ENCODE measurements at regions not wholly inside any gene's neighbourhood (a gene's known extent, or its start where the extent isn't known, plus 50 kb on each side); places are given as distances from the start of the nearest gene placed in this dataset.
A peak's percentile ranks its signal among the peaks of the same experiment; 100 is the strongest.
"Not testable (repeated sequence)": the region's sequence is repeated elsewhere in the genome, so short reads cannot be mapped to it uniquely, and the experiment has no call there.

DNA sequence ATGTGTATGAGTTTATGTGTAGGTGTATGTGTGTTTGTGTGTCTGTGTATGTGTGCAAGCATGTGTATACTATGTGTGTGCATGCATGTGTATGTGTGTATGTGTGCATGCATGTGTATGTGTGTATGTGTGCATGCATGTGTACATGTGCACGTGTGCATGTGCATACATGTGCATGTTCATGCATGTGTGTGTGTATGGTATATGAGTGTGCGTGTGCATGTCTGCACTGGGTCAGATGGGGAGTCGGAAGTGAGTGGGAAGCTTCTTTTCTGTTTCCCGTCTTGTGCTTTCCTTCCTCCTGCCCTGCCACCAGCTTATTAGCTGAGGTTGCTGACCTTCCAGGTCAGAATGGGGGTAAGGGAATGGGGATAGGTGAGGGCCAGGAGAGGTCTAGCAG is 174.7 kb downstream of the MAP2K4 start:
- no peaks in the 10 kb centered on the region for H3K9me3 ChIP-seq
- no peak overlapping the region for H3K4me3 ChIP-seq
- no peak overlapping the region for H3K27ac ChIP-seq
- intact Hi-C loops (cut with DNase I) = no loop called here
- TF ChIP-seq, protein P1, sequence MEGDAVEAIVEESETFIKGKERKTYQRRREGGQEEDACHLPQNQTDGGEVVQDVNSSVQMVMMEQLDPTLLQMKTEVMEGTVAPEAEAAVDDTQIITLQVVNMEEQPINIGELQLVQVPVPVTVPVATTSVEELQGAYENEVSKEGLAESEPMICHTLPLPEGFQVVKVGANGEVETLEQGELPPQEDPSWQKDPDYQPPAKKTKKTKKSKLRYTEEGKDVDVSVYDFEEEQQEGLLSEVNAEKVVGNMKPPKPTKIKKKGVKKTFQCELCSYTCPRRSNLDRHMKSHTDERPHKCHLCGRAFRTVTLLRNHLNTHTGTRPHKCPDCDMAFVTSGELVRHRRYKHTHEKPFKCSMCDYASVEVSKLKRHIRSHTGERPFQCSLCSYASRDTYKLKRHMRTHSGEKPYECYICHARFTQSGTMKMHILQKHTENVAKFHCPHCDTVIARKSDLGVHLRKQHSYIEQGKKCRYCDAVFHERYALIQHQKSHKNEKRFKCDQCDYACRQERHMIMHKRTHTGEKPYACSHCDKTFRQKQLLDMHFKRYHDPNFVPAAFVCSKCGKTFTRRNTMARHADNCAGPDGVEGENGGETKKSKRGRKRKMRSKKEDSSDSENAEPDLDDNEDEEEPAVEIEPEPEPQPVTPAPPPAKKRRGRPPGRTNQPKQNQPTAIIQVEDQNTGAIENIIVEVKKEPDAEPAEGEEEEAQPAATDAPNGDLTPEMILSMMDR (IDR thresholded peaks at IDR 0.05) = no peak
- no peak for DNase-seq (ENCODE audit: low spot score in 2 of 2)
- H3K27me3 ChIP-seq = no peaks in the 10 kb centered on the region
- H3K36me3 ChIP-seq = no peaks in the 10 kb centered on the region
- no peaks in the 10 kb centered on the region for H3K4me1 ChIP-seq

DNA sequence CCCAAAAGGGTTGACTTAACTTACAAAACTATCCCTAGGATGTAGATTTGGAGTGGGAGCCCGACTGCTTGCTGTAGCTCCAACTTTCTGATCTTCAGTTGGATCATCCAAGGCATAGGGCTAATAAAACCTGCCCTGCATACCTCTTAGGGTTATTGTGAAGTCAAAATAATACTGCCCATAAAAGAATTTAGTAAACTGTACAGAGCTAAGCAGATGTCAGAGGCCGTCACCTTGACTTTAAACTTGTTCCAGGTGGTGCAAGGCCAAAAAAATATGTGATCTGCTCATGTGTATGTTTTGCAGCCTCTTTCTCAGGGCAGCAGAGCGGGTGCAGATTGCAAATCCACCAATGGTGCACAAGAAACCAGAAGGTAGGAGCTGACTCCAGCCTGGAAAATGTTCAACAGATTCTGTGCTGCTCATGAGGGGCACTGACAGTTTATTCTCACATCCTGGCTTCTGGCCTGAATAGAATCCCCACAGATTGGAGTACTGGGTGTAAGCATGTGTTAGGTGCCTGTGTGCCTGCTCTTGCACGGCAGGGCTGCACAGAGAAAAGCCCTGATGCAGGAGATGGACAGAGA is 180.7 kb downstream of the MAP2K4 start:
- no peak overlapping the region for H3K4me3 ChIP-seq
- H3K36me3 ChIP-seq = no peaks in the 10 kb centered on the region
- intact Hi-C loops (cut with DNase I) = no loop called here
- TF ChIP-seq, protein P1 (IDR thresholded peaks at IDR 0.05) = no peak
- H3K27me3 ChIP-seq = no peaks in the 10 kb centered on the region
- H3K4me1 ChIP-seq = peaks cover 0 to 5% of the 10 kb centered on the region in 2 donors
- DNase-seq (ENCODE audit: low spot score in 2 of 2) = no peak
- peak overlapping the region in 1 of 2 donors; percentile 22 for H3K27ac ChIP-seq
- H3K9me3 ChIP-seq = no peaks in the 10 kb centered on the region

DNA sequence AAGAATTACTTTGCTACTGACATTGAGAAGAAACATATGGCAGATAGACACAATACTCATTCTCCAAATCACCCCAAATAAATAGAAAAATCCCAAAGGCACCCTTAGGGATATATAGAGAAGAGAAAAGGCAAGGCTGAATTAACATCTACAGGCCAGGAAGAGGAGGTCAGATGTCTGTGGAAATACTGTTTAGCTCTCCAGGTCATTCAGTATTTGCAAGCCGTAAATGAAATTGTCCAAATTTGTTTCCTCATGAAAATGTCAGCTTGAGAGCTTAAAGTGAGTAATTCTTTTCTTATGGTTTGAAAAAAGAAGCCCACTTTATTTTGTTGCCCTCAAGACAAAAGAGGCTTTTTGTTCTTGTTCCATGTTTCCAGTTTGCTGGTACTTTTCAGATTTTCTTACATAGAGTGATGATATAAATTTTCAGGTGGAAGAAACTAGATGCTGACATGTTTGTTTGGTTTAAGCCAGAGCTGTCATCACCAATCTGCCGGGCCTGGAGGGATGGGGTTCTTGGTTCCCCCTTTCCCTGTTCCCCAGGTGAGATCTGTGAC is 189.0 kb downstream of the MAP2K4 start:
- H3K27me3 ChIP-seq = no peaks in the 10 kb centered on the region
- intact Hi-C loops (cut with DNase I) = no loop called here
- H3K4me1 ChIP-seq = no peaks in the 10 kb centered on the region
- no peak overlapping the region for H3K4me3 ChIP-seq
- H3K9me3 ChIP-seq = no peaks in the 10 kb centered on the region
- TF ChIP-seq, protein P1 (IDR thresholded peaks at IDR 0.05) = no peak
- DNase-seq (ENCODE audit: low spot score in 2 of 2) = no peak
- H3K36me3 ChIP-seq = no peaks in the 10 kb centered on the region
- no peak overlapping the region for H3K27ac ChIP-seq

DNA sequence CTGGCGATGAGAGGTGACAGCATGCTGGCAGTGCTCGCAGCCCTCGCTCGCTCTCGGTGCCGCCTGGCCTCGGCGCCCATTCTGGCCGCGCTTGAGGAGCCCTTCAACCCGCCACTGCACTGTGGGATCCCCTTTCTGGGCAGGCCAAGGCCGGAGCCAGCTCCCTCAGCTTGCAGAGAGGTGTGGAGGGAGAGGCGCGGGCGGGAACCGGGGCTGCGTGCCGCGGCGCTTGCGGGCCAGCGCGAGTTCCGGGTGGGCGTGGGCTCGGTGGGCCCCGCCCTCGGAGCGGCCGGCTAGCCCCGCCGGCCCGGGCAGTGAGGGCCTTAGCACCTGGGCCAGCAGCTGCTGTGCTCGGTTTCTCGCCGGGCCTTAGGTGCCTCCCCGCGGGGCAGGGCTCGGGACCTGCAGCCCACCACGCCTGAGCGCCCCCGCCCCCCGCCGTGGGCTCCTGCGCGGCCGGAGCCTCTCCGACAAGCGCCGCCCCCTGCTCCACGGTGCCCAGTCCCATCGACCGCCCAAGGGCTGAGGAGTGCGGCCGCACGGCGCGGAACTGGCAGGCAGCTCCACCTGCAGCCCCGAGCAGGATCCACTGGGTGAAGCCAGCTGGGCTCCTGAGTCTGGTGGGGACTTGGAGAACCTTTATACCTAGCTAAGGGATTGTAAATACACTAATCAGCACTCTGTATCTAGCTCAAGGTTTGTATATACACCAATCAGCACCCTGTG is 200.2 kb downstream of the MAP2K4 start:
- H3K9me3 ChIP-seq; DNase-seq (ENCODE audit: low spot score in 2 of 2); H3K27ac ChIP-seq; H3K36me3 ChIP-seq; H3K4me1 ChIP-seq; intact Hi-C loops (cut with DNase I); H3K4me3 ChIP-seq; H3K27me3 ChIP-seq: not testable (repeated sequence)

DNA sequence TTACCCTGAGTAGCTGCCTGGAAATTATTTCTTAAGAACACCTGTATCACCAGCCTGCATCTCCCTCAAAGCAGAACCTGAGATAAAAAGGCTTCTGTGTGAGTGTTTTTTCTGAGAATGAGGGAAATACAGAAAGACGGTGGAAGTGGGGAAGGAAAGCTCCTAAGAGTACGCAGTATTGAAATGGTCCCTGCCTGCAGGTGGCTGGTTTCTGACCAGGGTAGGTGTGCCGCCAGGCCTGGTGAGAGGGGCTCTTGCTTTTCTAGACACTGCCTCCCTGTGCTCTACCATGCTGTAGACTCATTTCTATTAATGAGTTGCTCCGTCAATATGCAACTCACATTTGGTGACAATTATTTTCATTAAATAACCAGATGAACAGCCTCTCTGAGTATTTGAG is 201.7 kb downstream of the MAP2K4 start:
- Histone ChIP-seq H3K4me1 (peaks cover 0 to under 1% of the 10 kb centered on the region in 2 donors), H3K4me3 (no peak overlapping the region), H3K36me3 (no peaks in the 10 kb centered on the region), H3K9me3 (no peaks in the 10 kb centered on the region), H3K27ac (no peak overlapping the region), H3K27me3 (no peaks in the 10 kb centered on the region)
- intact Hi-C loops (cut with DNase I) = no loop called here
- DNase-seq (ENCODE audit: low spot score in 2 of 2) = no peak
- TF ChIP-seq, protein P1 (IDR thresholded peaks at IDR 0.05) = no peak

DNA sequence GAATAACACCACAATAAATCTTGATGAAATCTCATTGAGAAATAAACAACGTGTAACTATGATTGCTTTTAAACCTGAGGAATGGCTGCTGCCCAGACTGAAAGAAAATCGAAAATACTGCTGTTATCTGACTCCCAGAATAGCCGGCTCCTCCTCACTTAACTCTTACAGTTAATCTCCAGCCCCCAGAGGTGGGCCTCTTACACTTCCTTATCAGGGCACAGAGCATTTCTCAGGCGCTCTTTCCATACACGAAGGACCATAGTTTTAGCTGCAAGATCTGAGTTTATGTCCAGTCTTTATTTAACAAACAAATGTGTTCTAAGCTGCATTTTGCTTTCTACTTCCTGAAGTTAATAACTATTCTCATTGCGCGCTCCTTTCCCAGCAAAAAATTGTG is 206.9 kb downstream of the MAP2K4 start:
- TF ChIP-seq, protein P1 (IDR thresholded peaks at IDR 0.05) = no peak
- H3K27ac ChIP-seq = peak overlapping the region; percentile 73 to 75

More for the DNA sequence above, 206.9 kb downstream of the MAP2K4 start:
- Histone ChIP-seq H3K36me3 (no peaks in the 10 kb centered on the region), H3K27me3 (no peaks in the 10 kb centered on the region), H3K4me3 (no peak overlapping the region), H3K4me1 (peaks cover 7 to 37% of the 10 kb centered on the region in 2 donors), H3K9me3 (no peaks in the 10 kb centered on the region)
- intact Hi-C loops (cut with DNase I) = no loop called here
- no peak for DNase-seq (ENCODE audit: low spot score in 2 of 2)
